ENCODE measurements at regions not wholly inside any gene's neighbourhood (a gene's known extent, or its start where the extent isn't known, plus 50 kb on each side); places are given as distances from the start of the nearest gene placed in this dataset.

GRCh38 chr4:144298519-144298918 is 158.0 kb upstream of the GYPA start:
- TF ChIP-seq TAF1 (conservative IDR thresholded peaks at IDR 0.05) (no peak), SP1 (IDR thresholded peaks at IDR 0.05) (no peak), REST (IDR thresholded peaks at IDR 0.05) (no peak), CTCF (IDR thresholded peaks at IDR 0.05; ENCODE audit: low read depth, low read length, missing input control) (no peak)

Data from liver (tissue), 3 donors.